GM18520 (cell line): ENCODE measurements at regions not wholly inside any gene's neighbourhood (a gene's known extent, or its start where the extent isn't known, plus 50 kb on each side); places are given as distances from the start of the nearest gene placed in this dataset.

ENCODE experiments used
- ATAC-seq: cut with Tn5 transposase; IDR thresholded peaks from one replicate; pipeline ENCODE4 v1.9.1; 2021; ENCODE audit not compliant: unreplicated experiment

DNA sequence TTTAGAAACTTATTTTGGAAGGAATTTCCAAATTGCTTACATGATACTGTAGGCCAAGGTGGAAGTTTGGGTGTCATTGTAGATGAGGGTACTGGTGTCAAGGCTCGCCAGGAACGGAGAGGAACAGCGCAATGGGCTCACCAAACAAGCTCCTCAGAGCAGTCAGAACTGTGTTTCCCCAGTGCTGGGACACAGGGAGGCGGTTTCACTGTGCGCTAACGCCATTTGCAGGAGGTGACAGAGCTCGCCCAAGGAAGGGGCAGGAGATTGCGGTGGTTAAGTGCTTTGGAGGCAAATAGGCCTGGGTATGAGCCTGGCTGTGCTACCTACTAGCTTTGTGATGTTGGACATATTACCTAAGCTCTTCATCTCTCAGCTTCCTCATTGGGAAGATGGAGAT is 57.3 kb downstream of the HHEX start:
- no peak for ATAC-seq

- ATAC-seq, result no peak
Observed at GRCh38 chr10:92747600-92747999, 57.8 kb downstream of the HHEX start.

DNA sequence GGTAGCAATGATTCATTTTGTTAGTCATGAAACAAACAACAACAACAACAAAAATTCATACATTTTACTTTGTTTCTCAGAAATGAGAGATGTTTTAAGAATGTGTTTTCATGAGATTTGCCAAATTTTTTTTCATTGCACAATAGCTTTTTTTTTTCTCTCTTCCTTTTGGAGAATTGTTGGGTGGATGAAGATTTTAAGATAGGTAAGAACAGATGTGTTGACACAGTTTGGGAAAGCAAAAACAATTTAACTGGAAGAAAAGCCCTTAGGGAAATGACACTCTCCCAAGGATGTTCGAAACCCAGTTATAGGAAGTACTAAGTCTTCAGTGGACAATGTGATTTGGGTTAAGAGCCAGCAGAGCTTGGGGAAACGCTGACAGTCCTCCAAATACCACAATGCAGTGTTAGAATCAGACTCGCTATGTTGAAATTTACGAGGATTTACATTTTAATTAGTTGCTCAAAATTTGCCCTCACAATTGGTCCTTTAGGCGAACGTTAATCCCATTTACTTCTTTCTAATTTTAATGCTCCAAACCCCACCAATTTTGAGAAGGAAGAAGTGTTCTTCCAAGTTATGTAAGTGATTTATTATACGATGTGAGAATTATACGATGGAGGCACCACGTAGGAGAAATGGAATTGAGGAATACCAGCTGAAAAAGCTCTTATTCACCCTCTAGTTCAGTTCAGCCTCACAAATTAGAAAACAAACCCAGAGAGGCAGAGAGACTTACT is 61.2 kb downstream of the HHEX start:
- ATAC-seq, result no peak

- no peak for ATAC-seq
Observed at GRCh38 chr10:92751534-92751811, 61.7 kb downstream of the HHEX start.

- no peak for ATAC-seq
Observed at GRCh38 chr10:92751827-92752226, 62.1 kb downstream of the HHEX start.

- no peak for ATAC-seq
Observed at GRCh38 chr10:92753865-92754264, 64.1 kb downstream of the HHEX start.

DNA sequence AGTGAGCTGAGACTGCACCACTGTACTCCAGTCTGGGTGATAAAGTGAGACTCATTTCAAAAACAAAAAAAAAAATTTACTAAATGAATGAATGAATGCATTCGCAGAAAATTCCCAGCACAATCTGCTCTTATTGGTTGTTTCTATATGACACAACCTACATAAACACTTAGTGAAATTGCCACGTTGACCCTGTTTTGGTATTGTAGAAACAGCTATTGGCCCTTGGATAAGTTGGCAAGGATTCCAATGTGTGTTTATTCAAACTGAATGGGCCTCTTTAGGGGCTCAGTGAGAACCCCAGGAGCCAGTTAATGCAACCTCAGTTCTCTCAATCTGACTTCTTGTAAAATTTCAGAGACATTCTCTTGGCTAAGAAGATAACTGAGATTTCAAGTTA is 66.0 kb downstream of the HHEX start:
- no peak for ATAC-seq

- ATAC-seq, result peak; percentile 72
Observed at GRCh38 chr10:92756201-92757065, 66.7 kb downstream of the HHEX start.

DNA sequence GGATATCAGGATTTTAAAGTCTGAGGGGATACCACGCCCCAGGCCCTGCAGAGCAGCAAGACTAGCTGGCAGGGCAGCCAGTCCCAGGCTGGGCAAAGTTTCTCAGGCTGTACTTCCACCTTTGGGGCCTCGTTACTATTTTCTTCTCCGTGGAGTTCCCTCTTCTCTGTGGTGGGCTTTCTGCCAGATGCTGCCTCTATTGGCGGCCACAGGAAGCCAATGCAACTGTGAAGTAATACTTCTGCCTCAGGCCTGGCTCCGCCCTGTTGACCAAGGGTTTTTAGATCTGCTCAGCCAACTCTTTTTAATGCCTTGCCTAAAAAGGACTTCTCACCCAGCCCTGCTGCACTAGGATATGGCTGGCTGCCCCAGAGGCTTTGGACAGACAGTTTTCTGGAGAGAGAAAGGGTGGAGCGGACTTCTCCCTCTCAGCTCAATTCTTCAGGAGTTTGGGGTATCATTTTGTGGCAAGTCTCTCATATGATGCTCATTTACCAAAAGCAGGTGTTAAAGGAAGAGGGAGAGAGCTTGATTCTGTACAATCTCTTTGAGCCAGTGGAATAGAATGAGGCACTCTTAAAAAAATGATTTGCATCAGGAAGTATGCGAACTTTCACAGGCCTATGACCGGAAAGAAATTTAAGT is 67.4 kb downstream of the HHEX start:
- peak; percentile 73 for ATAC-seq

DNA sequence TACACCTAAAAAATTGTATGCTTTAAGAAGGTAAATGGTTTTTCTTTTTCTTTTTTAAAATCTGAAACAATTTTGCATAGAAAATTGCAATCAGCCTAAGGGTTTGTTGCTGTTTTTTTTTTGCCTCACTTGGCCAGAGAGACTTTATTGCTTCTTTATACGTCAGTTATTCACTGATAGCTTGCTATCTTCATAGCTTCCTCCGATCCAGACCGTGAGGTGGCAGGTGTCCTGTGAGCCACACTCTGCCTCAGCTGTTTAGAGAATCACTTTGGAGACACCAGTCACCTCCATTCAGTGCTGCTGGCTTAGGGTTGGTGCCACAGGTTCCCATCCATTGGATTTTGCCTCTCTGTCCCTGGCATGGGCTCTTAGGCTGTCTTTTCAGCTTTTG is 68.0 kb downstream of the HHEX start:
- no peak for ATAC-seq

GRCh38 chr10:92758594-92758993 is 68.8 kb downstream of the HHEX start:
- no peak for ATAC-seq

DNA sequence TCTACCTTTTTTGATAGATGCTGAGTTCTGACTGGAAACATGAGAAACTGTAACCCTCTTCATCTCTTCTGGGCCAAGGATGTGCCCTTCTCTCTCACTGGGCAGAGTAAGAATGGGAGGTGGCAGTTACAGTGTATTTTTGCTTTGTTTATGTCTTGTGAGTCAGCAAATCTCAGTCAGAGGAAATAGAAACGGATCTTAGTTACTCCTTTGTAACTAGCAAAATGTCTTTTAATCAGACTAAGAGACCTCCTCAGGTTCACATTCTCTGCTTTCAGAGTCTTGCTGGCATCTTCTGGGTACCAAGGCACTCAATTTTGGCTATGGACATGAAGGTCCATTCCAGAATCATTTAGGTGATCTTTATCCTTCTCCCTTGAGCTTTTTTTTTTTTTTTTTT is 70.9 kb downstream of the HHEX start:
- ATAC-seq, result no peak

GRCh38 chr10:92761571-92761970 is 71.8 kb downstream of the HHEX start:
- no peak for ATAC-seq

DNA sequence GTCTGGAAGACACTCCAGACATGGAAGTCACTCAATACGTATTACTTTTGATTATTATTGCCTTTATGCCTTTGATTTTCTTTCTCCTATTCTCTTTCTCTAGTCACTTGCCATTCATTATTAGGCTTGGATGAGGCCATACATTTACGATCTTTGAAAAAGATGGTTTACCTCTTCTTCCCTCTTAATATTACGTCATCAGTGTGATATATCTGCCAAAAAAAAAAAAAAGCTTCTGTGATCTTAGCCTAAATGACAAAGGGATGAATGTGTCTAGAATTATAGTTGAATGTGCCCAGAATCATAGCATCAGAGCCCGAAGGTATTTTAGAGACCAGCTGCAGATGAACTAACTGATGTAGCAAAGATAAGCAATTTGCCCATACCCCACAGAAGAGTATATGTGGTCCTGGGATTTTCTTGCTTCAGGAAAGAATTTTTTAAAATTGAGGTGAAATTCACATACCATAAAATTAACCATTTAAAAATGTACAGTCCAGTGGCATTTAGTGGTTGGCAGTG is 73.9 kb downstream of the HHEX start:
- ATAC-seq, result no peak

GRCh38 chr10:92766451-92766850 is 76.7 kb downstream of the HHEX start:
- ATAC-seq, result no peak

DNA sequence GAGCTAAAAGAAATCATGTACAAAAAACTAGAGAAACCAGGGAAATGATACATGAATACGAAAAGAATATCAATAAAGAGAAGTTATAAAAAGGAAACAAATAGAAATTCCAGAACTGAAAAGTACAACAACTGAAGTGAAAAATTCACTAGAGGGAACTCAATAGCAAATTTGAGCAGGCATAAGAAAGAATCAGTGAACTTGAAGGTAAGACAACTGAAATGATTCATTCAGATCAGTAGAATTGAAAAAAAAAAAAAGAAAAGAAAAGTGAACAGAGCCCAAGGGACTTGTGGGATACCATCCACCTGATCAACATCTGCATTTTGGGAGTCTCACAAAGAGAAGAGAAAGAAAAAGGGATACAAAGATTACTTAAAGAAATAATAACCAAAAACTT is 78.3 kb downstream of the HHEX start:
- ATAC-seq, result no peak

DNA sequence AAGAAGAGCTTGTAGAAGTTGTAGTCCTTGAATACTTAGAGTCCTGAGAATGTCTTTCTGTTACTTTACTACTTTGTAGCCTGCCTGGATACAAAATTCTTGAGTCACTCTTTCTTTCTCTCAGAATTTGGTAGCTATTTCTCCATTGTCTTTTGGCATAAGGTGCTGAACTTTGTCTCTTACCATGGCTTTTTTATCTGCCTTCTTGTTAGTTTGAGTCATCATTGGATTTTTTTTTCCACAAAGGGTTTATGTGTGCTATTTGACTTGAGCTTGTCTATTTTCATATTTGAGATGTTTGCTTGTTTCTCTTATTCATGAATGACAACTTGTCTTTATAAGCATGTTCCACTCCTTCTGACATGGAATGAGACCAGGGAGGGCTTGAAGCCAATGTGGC is 74.5 kb upstream of the EXOC6 start:
- ATAC-seq, result no peak

DNA sequence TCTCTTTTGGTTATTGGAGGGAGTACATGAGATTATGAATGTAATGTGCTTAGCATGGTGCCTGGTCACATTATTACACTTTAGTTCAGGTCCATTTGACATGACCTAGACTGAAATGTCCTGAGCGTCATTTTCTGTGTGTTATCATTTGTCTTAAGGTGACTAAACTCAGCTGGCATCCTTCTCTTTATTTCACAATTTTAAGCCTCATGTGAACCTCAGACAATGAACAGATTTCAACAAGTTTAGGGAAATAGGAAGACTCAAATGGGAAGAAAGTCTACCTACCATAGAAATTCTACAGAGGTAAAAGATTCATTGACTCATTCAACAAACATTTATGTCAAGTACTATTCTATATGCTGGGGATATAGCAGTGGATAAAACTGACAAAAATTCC is 70.2 kb upstream of the EXOC6 start:
- ATAC-seq, result no peak

GRCh38 chr10:92785118-92785517 is 63.2 kb upstream of the EXOC6 start:
- no peak for ATAC-seq

GRCh38 chr10:92787557-92788152 is 60.7 kb upstream of the EXOC6 start:
- ATAC-seq, result no peak

DNA sequence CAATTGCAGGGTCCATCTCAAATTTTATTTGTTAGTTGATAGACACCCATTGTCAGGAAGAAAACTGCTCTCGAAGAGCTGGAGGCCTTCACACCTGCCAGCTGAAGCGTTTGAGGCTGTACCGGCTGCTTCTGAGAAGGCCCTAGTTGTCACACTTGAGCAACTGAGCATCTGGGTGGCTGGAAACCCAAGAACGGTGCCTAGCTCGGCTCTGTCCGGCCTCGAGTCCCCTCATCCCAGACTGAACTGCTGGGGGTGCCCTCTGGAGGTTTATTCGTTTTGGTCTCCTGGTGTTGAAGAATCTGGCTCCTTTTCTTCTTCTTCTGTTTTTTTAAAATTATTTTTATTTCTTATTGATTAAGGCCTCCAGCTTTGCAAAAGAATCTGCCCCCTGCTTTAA is 59.3 kb upstream of the EXOC6 start:
- ATAC-seq, result no peak

GRCh38 chr10:92789786-92790185 is 58.5 kb upstream of the EXOC6 start:
- no peak for ATAC-seq
